ENCODE measurements at regions not wholly inside any gene's neighbourhood (a gene's known extent, or its start where the extent isn't known, plus 50 kb on each side); places are given as distances from the start of the nearest gene placed in this dataset.
"Not testable (repeated sequence)": the region's sequence is repeated elsewhere in the genome, so short reads cannot be mapped to it uniquely, and the experiment has no call there.

- DNase-seq = not testable (repeated sequence)
These were observed 53.3 kb upstream of the NID2 start for GRCh38 chr14:52122163-52122562.

GRCh38 chr14:52121441-52121840 lies 52.6 kb upstream of the NID2 start:
- DNase-seq = no peak

- DNase-seq = no peak
These were observed 50.2 kb upstream of the NID2 start for GRCh38 chr14:52119030-52119429.

Measured in NCI-H526 treated with DMSO at 0.1 percent for 48 hours (cell line).